ENCODE measurements at regions not wholly inside any gene's neighbourhood (a gene's known extent, or its start where the extent isn't known, plus 50 kb on each side); places are given as distances from the start of the nearest gene placed in this dataset.

- Mint-ChIP-seq H3K4me3 (no peak overlapping the region), H3K4me1 (peaks cover 38% of the 10 kb centered on the region), H3K36me3 (ENCODE audit: low read depth) (peaks cover 5% of the 10 kb centered on the region), H3K27me3 (ENCODE audit: low read depth, poor library complexity) (peaks cover 3% of the 10 kb centered on the region), H3K9me3 (peaks cover 10% of the 10 kb centered on the region), H3K27ac (peak overlapping the region; percentile 76)
- no peak for DNase-seq
- TF ChIP-seq CTCF (IDR thresholded peaks at IDR 0.05) = no peak
These were observed 365.3 kb downstream of the NUAK1 start for GRCh38 chr12:105773471-105773870.

GRCh38 chr12:105774037-105774436 lies 364.7 kb downstream of the NUAK1 start:
- Mint-ChIP-seq H3K4me1 (peaks cover 38% of the 10 kb centered on the region), H3K27me3 (ENCODE audit: low read depth, poor library complexity) (peaks cover 3% of the 10 kb centered on the region), H3K9me3 (peaks cover 10% of the 10 kb centered on the region), H3K36me3 (ENCODE audit: low read depth) (peaks cover 5% of the 10 kb centered on the region), H3K4me3 (no peak overlapping the region), H3K27ac (peak overlapping the region; percentile 76)
- DNase-seq = no peak
- no peak for TF ChIP-seq CTCF (IDR thresholded peaks at IDR 0.05)

GRCh38 chr12:105775343-105775742 lies 363.4 kb downstream of the NUAK1 start:
- H3K36me3 Mint-ChIP-seq (ENCODE audit: low read depth) = peaks cover 5% of the 10 kb centered on the region
- H3K9me3 Mint-ChIP-seq = peaks cover 10% of the 10 kb centered on the region
- peak overlapping the region; percentile 55 for H3K4me3 Mint-ChIP-seq
- H3K4me1 Mint-ChIP-seq = peaks cover 38% of the 10 kb centered on the region
- peaks cover 3% of the 10 kb centered on the region for H3K27me3 Mint-ChIP-seq (ENCODE audit: low read depth, poor library complexity)
- TF ChIP-seq CTCF (IDR thresholded peaks at IDR 0.05) = no peak
- H3K27ac Mint-ChIP-seq = no peak overlapping the region
- no peak for DNase-seq

- TF ChIP-seq CTCF (IDR thresholded peaks at IDR 0.05) = no peak
- H3K9me3 Mint-ChIP-seq = peaks cover 11% of the 10 kb centered on the region
- no peaks in the 10 kb centered on the region for H3K36me3 Mint-ChIP-seq (ENCODE audit: low read depth)
- no peak overlapping the region for H3K4me3 Mint-ChIP-seq
- H3K27me3 Mint-ChIP-seq (ENCODE audit: low read depth, poor library complexity) = peaks cover 10% of the 10 kb centered on the region
- no peak overlapping the region for H3K27ac Mint-ChIP-seq
- H3K4me1 Mint-ChIP-seq = no peaks in the 10 kb centered on the region
- no peak for DNase-seq
These were observed 354.5 kb downstream of the NUAK1 start for GRCh38 chr12:105783983-105784947.

- H3K27ac Mint-ChIP-seq = no peak overlapping the region
- H3K27me3 Mint-ChIP-seq (ENCODE audit: low read depth, poor library complexity) = no peaks in the 10 kb centered on the region
- no peak for TF ChIP-seq CTCF (IDR thresholded peaks at IDR 0.05)
- peaks cover 19% of the 10 kb centered on the region for H3K36me3 Mint-ChIP-seq (ENCODE audit: low read depth)
- no peaks in the 10 kb centered on the region for H3K4me1 Mint-ChIP-seq
- DNase-seq = no peak
- peaks cover 29% of the 10 kb centered on the region for H3K9me3 Mint-ChIP-seq
- no peak overlapping the region for H3K4me3 Mint-ChIP-seq
These were observed 345.3 kb downstream of the NUAK1 start for GRCh38 chr12:105793421-105793820.
